Suprapubic skin (tissue), 3 donors: ENCODE measurements at regions not wholly inside any gene's neighbourhood (a gene's known extent, or its start where the extent isn't known, plus 50 kb on each side); places are given as distances from the start of the nearest gene placed in this dataset.

ENCODE experiments used
- EP300 ChIP-seq: sonication (generic); formaldehyde crosslinking; IDR thresholded peaks from one replicate; pipeline ENCODE4 v1.6.1; 2017; ENCODE audit warnings: antibody characterized with exemption
- POLR2A ChIP-seq, 2 donors: fragments of 450-650 bp; IDR thresholded peaks; one replicate each; pipeline ENCODE4 v1.6.1; 2017; ENCODE audit warnings: antibody characterized with exemption in 2 of 2, mild to moderate bottlenecking in 2 of 2, moderate library complexity in 2 of 2
- TF ChIP-seq, protein P1 (sequence below), 2 donors: fragments of 200-600 bp in 1 of 2; fragments of 450-650 bp in 1 of 2; sonication (generic) in 1 of 2; IDR thresholded peaks; one replicate each; pipeline ENCODE4 v1.5.1; 2016 to 2019; ENCODE audit warnings: antibody characterized with exemption in 2 of 2, mild to moderate bottlenecking in 1 of 2, moderate library complexity in 1 of 2

DNA sequence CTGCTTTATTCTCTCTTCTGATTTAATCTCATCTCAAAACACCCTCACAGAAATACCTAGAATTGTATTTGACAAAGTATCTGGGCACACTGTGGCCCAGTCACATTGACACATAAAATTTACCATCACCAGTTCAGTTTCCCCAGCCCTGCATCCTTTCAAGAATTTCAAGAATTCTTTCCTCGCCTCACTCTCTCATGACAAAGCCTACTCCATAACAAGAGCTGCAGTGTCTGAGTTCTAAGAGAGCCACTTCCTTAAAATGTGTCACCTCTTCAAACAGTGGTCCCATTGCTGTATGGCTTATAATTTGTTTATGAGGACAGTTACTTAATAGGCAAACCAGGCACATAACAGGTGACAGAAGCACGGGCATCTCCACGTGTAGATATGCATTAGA lies 90.9 kb upstream of the STK39 start:
- TF ChIP-seq, protein P1, sequence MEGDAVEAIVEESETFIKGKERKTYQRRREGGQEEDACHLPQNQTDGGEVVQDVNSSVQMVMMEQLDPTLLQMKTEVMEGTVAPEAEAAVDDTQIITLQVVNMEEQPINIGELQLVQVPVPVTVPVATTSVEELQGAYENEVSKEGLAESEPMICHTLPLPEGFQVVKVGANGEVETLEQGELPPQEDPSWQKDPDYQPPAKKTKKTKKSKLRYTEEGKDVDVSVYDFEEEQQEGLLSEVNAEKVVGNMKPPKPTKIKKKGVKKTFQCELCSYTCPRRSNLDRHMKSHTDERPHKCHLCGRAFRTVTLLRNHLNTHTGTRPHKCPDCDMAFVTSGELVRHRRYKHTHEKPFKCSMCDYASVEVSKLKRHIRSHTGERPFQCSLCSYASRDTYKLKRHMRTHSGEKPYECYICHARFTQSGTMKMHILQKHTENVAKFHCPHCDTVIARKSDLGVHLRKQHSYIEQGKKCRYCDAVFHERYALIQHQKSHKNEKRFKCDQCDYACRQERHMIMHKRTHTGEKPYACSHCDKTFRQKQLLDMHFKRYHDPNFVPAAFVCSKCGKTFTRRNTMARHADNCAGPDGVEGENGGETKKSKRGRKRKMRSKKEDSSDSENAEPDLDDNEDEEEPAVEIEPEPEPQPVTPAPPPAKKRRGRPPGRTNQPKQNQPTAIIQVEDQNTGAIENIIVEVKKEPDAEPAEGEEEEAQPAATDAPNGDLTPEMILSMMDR (IDR thresholded peaks at IDR 0.05), result no peak
- no peak for TF ChIP-seq EP300
- TF ChIP-seq POLR2A (IDR thresholded peaks at IDR 0.05), result no peak
